HG03139 (cell line): ENCODE measurements at regions not wholly inside any gene's neighbourhood (a gene's known extent, or its start where the extent isn't known, plus 50 kb on each side); places are given as distances from the start of the nearest gene placed in this dataset.
"Not testable (repeated sequence)": the region's sequence is repeated elsewhere in the genome, so short reads cannot be mapped to it uniquely, and the experiment has no call there.

Experiments used
- ATAC-seq: cut with Tn5 transposase; IDR thresholded peaks from one replicate; pipeline ENCODE4 v1.9.1; 2021; ENCODE audit not compliant: unreplicated experiment

DNA sequence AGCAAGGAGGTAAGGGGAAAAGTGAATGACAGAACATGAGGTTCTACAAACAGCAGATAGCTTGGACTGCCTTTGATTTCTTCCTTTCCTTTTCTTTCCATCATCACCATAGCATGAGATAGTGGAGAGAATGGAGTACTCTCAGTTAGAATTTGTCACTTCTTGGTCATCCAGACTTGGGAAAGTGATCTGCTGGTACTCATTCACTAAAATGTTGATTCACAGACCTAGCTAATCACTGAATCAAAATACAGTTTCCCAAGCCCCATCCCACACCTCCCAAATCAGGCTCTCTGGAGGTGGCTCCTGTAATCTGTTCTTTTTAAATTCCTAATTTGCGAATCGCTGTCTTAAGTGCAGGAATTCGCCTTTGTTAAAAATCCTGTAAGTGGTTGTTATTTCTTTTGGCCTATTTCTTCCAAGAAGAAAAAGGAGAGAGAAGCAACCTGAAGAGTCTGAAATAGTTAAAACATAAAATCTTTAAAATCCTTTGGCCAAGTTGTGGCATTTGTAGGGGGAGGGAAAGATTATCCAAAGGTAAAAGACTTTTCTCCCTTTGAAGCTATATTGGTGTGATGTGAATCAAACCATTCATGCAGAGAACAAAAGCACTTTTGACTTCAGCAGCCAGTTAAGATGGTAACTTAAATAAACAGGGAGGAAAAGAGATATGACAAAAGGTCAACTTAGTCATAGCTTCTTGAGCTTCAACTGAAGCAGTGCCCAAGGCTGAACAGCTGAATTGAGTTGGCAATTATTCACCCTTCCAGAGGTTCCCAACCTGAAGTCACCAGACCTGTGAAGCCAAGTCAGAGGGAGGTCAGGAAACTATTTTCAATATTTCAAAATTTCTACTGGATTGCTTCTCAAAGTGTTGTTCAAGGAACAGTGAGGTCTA, 255.1 kb upstream of the KRR1 start:
- ATAC-seq: no peak

- no peak for ATAC-seq
These were observed 254.0 kb upstream of the KRR1 start for GRCh38 chr12:75765170-75766059.

GRCh38 chr12:75764091-75764841, 252.9 kb upstream of the KRR1 start:
- ATAC-seq: no peak

DNA sequence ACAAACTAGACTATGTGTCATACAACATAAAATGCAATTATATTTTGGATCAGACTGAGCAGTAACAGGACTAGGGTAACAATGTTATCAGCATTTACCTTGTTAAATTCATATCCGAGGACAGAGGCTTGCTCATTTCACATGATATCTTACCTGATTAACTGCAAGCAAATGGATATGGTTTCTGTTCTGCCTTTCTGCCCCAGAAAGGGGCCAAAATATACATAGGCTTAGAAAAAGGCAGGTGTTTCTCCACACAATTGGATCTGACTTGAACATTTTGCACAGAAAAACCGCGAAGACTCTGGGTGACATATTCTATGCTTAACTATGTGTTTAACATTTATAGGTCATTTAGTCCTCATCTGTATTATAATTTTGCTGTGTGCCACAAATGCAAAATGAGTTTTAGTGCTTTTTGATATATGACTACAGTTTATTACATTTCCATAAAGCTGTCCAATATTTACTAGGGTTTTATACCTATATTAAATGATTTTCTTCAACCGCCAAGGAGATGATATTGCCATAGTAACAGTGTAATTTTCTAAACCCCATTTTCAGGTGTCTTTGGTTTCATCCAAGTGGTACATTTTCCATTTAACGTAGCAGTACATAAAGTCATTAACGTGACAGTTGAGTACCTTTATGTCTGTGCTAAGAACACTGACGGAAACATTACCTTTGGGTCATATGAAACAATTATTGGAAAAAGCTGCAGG, 249.3 kb upstream of the KRR1 start:
- ATAC-seq: no peak

GRCh38 chr12:75759842-75760572, 248.6 kb upstream of the KRR1 start:
- no peak for ATAC-seq

DNA sequence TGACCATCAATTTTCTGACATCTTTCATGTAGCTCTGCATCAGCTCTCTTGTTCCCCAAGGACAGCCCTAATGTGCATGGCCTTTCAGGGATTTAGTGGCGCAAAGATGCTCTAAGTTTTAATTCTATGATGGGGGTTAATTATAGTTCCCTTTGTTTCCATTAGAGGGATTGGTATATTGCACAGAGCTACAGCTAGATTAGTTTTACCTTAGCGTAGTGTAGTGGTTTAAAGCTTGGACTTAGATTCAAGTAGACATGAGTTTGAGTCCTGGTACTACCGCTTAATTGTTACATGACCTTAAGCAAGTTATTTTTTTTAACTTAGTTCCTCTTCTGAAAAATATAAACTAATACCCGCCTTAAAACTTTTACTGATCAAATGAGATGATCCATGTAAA, 247.8 kb upstream of the KRR1 start:
- ATAC-seq: no peak

- ATAC-seq: no peak
These were observed 245.4 kb upstream of the KRR1 start for GRCh38 chr12:75756771-75757170.

- ATAC-seq: no peak
These were observed 244.7 kb upstream of the KRR1 start for GRCh38 chr12:75756111-75756510.

DNA sequence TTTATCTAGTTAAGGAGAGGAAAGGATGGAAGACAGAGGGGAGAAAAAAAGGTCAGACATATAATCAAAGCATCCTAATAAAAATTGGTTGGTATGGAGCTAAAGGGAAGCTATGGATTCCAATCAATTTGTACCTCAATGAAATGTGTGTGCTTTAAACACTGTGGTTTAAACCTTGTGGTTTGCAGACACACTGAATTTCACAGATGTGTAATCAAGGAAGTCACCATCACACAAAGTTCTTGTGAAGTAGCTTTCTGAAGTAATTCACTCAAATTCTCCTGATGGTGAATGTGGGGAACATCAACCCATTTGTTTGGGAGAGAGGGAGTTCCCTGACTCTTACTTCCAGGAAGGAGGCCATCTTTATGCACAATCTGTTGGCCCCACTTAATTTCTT, 243.3 kb upstream of the KRR1 start:
- ATAC-seq: no peak

- no peak for ATAC-seq
These were observed 242.7 kb upstream of the KRR1 start for GRCh38 chr12:75754141-75754540.

DNA sequence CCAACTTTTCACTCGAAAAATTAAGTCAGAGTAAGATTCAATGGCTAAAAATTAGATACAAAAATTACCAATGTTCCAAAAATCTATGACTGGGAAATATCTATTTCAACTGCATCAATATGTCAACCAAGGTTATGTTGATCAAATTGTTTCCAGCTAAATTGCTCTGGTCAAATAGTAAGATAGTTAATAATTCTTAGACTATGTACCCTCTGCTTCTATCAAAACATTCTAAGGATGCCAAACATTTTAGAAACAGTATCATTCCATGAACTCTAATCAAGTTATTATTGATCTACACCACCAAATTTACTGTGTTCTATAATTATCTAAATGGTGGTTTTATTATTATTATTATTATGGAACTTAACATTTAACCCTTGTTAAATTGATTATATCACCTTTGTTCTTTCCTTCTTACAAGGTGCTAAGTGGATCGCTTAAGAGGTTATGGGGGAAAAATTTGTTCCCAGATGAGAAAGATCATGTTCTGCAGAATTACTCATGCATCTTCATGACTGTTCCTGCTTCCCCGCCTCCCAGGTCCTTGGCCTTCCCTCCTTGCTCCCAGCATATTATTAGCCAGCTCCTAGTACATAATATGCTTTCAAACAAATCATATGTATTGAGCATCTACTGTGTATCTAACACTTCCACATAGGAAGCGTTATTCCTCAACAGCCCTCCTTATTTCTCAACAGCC, 240.5 kb upstream of the KRR1 start:
- no peak for ATAC-seq

DNA sequence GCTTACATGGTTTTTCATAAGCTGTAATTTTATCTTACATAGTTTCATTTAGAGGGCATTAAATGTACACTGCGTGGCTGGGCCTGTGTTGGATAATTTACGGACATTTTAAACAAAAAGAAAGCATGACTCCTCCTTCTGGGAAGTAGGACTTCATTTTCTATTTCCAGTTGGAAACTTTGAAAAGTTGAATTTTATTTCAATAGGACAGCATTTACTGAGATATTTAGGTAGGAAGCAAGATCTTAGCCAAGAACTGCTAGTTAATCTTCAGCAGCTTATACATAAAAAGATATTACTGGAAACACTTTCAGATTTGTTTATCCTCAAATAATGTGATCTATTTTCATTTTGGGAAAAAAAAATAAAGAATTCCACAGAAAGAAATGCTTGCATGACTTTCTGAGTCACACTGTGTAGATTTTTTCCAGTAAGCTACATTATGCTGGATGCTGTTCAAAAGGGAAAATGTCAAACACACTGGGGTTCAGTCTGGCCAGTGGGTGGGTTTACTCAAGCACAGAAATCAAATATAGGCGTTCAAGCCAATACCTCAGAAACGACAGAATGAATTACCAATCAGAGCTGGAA, 239.4 kb upstream of the KRR1 start:
- no peak for ATAC-seq

DNA sequence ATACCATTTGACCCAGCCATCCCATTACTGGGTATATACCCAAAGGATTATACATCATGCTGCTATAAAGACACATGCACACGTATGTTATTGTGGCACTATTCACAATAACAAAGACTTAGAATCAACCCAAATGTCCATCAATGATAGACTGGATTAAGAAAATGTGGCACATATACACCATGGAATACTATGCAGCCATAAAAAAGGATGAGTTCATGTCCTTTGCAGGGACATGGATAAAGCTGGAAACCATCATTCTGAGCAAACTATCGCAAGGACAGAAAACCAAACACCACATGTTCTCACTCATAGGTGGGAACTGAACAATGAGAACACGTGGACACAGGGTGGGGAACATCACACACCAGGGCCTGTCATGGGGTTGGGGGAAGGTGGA, 237.6 kb upstream of the KRR1 start:
- ATAC-seq: not testable (repeated sequence)

- no peak for ATAC-seq
These were observed 236.7 kb upstream of the KRR1 start for GRCh38 chr12:75748136-75748535.

GRCh38 chr12:75747572-75748021, 236.2 kb upstream of the KRR1 start:
- ATAC-seq: no peak

DNA sequence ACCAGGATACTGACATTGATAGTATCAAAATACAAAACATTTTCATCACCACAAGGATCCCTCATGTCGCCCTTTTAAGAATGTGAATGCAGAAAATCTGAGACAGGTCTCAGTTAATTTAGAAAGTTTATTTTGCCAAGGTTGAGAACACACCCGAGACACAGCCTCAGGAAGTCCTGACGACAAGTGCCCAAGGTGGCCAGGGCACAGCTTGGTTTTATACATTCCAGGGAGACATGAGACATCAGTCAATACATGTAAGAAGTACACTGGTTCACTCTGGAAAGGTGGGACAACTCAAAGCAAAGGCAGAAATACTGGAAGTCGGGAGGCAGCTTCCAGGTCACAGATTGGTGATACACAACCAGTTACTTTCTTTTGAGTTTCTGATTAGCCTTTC, 235.2 kb upstream of the KRR1 start:
- no peak for ATAC-seq

- no peak for ATAC-seq
These were observed 233.3 kb upstream of the KRR1 start for GRCh38 chr12:75744607-75745256.

- ATAC-seq: no peak
These were observed 231.6 kb upstream of the KRR1 start for GRCh38 chr12:75742961-75743360.
